ENCODE measurements at regions not wholly inside any gene's neighbourhood (a gene's known extent, or its start where the extent isn't known, plus 50 kb on each side); places are given as distances from the start of the nearest gene placed in this dataset.

DNA sequence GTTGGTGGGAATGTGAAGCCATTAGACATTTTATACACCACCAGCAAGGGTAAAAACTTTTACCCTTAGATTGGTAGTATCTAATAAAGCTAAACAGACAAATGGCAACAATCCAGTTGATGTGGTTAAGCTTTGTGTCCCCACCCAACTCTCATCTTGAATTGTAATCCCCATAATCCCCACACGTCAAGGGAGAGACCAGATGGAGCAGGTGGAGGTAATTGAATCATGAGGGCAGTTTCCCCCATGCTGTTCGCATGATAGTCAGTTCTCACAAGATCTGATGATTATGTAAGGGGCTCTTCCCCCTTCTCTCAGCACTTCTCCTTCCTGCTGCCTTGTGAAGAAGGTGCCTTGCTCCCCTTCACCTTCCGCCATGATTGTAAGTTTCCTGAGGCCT, 602.3 kb downstream of the NUF2 start:
- TF ChIP-seq CTCF (IDR thresholded peaks at IDR 0.05) (no peak), EP300 (IDR thresholded peaks at IDR 0.05) (no peak), POLR2A (IDR thresholded peaks at IDR 0.05) (no peak)

All from upper lobe of left lung (tissue), 4 donors.